ENCODE measurements at regions not wholly inside any gene's neighbourhood (a gene's known extent, or its start where the extent isn't known, plus 50 kb on each side); places are given as distances from the start of the nearest gene placed in this dataset.

- no peak for TF ChIP-seq MGA (IDR thresholded peaks at IDR 0.05)
- TF ChIP-seq FOSL1 (tag; conservative IDR thresholded peaks at IDR 0.05) = peak; percentile 40; the same call in 1 of the 2 replicates
- TF ChIP-seq TFE3 (CRISPR knock-in tag; IDR thresholded peaks at IDR 0.05) = no peak
- no peak for TF ChIP-seq MNT (conservative IDR thresholded peaks at IDR 0.05)
These were observed 89.1 kb upstream of the KLF7 start (continued) for GRCh38 chr2:207254591-207255464.

All from K562 (cell line).